ENCODE measurements at regions not wholly inside any gene's neighbourhood (a gene's known extent, or its start where the extent isn't known, plus 50 kb on each side); places are given as distances from the start of the nearest gene placed in this dataset.

DNA sequence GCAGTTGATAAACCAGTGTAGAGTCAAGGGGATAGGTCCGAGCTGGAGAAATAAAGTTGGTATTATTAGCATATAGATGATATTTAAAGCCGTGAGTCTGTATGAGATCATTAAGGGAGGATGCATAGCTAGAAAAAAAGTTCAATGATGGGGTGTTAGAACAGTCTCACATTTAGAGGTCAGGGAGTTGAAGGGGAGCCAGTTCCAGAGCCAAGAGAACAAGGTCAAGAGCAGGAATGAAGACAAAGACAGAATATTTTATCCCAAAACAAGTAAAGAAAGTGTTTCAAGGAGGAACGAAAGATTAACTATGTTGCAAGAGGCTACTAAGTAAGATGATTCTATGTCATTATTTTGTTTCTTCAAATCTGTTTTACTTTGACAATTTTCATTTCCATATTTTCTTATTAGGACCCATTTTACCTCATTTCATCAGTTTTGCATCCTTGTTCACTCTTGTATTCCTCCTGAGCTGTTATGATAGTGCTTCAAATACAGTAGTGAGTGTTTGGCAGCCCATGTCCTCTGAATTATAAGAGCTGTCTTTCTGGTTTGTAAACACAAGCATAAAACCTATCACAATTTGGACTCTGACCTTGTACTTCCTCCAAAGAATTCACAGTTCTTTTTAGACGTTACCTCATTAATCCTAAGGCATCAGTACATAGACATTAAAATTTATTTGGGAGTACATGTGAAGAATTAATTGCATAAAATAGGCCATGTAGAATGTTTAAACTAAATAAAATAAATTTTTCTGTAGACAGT lies 695.7 kb upstream of the NECTIN3 start:
- TF ChIP-seq TAF1 (IDR thresholded peaks at IDR 0.05; ENCODE audit: borderline replicate concordance, low read depth, low read length) = no peak
- no peak for TF ChIP-seq POLR2AphosphoS5 (IDR thresholded peaks at IDR 0.05; ENCODE audit: low read depth, low read length)
- no peak for TF ChIP-seq POLR2A (IDR thresholded peaks at IDR 0.05; ENCODE audit: low read depth, low read length)
- DNase-seq (ENCODE audit: insufficient read length) (no peak), FAIRE-seq (no peak)

DNA sequence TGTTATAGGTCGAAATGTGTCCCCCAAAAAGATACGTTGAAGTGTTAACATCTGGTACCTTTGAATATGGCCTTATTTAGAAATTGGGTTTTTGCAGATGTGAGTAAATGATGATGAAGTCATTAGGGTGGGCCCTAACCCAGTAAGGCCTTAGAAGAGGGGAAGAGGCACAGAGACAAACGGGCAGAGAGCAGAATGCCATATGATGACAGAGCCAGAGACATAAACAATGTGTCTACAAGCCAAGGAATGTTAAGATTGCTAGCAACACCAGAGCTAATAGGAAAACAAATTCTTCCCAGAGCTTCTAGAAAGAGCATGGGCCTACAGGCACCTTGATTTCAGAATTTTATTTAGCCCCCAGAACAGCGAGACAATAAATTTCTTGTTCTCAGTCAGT lies 693.1 kb upstream of the NECTIN3 start:
- FAIRE-seq = no peak
- DNase-seq (ENCODE audit: insufficient read length) = no peak
- TF ChIP-seq POLR2AphosphoS5 (IDR thresholded peaks at IDR 0.05; ENCODE audit: low read depth, low read length) = no peak
- TF ChIP-seq TAF1 (IDR thresholded peaks at IDR 0.05; ENCODE audit: borderline replicate concordance, low read depth, low read length) = no peak
- TF ChIP-seq POLR2A (IDR thresholded peaks at IDR 0.05; ENCODE audit: low read depth, low read length) = no peak

DNA sequence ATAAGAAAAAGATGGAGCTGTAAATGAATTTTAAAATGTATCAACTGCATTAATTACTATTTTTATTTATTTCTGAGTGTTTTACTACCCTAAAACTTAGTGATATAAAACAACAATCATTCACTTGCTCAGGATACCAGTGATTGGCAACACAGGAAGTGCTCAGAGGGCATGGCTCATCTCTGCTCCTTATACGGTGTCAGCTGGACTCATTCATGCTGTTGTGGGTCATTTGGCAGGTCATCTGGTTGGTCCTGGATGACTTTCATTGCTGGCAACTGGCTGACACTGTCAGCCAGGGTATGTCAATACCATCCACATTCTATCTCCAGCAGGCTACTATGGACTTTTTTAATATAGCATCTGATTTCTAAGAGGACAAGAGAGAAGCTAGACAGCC lies 689.6 kb upstream of the NECTIN3 start:
- no peak for DNase-seq (ENCODE audit: insufficient read length)
- FAIRE-seq = no peak

DNA sequence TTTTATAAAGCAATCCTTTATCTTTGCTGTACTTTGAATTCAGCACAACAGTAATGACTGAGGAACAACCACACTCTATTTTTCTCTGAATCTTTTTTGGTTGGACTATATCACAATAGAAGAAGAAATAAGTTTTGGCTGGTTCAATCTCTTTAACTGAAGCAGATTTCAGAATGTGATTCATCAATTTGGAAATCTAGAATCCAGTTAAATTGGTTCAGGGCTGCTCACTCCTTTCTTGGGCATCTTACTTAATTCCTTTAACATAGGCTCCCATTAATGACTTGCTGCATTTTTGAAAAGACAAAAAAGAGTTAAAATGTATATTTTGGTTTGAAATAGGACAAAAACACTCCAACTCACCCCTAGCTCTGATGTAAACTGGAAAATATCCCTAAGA lies 688.3 kb upstream of the NECTIN3 start:
- no peak for TF ChIP-seq POLR2AphosphoS5 (IDR thresholded peaks at IDR 0.05; ENCODE audit: low read depth, low read length)
- no peak for TF ChIP-seq TAF1 (IDR thresholded peaks at IDR 0.05; ENCODE audit: borderline replicate concordance, low read depth, low read length)
- no peak for TF ChIP-seq POLR2A (IDR thresholded peaks at IDR 0.05; ENCODE audit: low read depth, low read length)
- no peak for DNase-seq (ENCODE audit: insufficient read length)
- FAIRE-seq = no peak

More for the DNA sequence above, 689.6 kb upstream of the NECTIN3 start:
- no peak for TF ChIP-seq POLR2AphosphoS5 (IDR thresholded peaks at IDR 0.05; ENCODE audit: low read depth, low read length)
- no peak for TF ChIP-seq POLR2A (IDR thresholded peaks at IDR 0.05; ENCODE audit: low read depth, low read length)
- no peak for TF ChIP-seq TAF1 (IDR thresholded peaks at IDR 0.05; ENCODE audit: borderline replicate concordance, low read depth, low read length)

DNA sequence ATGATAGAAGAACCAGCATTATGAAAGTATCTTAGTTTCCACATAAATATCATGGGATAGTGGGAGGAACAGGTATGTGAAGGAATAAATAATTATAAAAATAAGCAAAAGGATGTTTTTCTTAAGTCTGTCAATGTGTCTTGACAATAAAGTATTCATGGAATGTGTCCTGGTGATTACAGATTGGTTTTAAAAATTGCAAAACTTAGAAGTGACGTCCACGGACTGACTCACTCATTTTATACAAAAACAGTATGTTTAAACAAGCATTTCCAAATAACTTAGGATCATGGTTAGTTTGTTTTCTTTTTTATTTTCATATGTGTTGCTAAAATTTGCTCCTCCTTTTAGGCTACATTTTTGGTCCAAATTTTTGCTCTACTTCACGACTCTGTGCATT lies 687.0 kb upstream of the NECTIN3 start:
- DNase-seq (ENCODE audit: insufficient read length) = no peak
- no peak for FAIRE-seq
- no peak for TF ChIP-seq TAF1 (IDR thresholded peaks at IDR 0.05; ENCODE audit: borderline replicate concordance, low read depth, low read length)
- TF ChIP-seq POLR2AphosphoS5 (IDR thresholded peaks at IDR 0.05; ENCODE audit: low read depth, low read length) = no peak
- no peak for TF ChIP-seq POLR2A (IDR thresholded peaks at IDR 0.05; ENCODE audit: low read depth, low read length)

DNA sequence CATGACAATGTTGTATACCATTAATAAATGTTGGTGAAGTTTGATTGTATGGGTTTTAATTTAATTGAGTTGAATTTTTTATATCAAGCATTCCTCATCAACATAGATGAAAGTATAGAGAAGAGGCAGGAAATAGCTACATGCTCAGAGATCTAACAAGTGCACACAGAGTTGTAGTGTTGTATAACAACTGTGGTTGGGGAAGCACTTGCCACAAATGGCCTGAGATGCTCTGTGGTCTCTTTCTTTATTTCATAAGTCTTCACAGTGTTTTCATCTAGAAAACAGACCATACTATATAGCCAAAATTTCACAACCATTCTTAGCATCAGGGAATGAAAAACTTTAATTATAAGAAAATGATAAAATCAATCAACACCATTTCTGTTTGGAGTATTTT lies 682.6 kb upstream of the NECTIN3 start:
- DNase-seq (ENCODE audit: insufficient read length) (no peak), FAIRE-seq (no peak)
- TF ChIP-seq POLR2A (IDR thresholded peaks at IDR 0.05; ENCODE audit: low read depth, low read length) = no peak
- no peak for TF ChIP-seq TAF1 (IDR thresholded peaks at IDR 0.05; ENCODE audit: borderline replicate concordance, low read depth, low read length)
- no peak for TF ChIP-seq POLR2AphosphoS5 (IDR thresholded peaks at IDR 0.05; ENCODE audit: low read depth, low read length)

DNA sequence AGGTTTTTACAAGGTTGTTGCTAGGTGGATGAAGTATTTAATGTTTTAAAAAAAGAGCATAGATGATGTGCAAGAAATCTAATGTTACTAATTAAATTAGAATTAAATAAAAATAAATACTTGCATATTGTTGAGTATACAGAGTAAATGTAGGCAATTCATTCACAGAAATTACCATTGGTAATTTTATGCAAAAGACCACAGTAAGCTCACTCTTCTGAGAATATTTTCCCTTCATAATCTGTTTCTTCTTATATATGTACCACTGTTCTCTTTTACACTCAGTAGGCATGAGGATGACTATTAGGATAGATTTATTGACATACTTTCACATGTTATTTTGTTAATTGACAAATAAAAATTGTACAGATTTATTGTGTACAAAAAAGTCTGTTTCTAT lies 681.2 kb upstream of the NECTIN3 start:
- no peak for TF ChIP-seq POLR2AphosphoS5 (IDR thresholded peaks at IDR 0.05; ENCODE audit: low read depth, low read length)
- TF ChIP-seq TAF1 (IDR thresholded peaks at IDR 0.05; ENCODE audit: borderline replicate concordance, low read depth, low read length) = no peak
- TF ChIP-seq POLR2A (IDR thresholded peaks at IDR 0.05; ENCODE audit: low read depth, low read length) = no peak
- no peak for DNase-seq (ENCODE audit: insufficient read length)
- FAIRE-seq = no peak

DNA sequence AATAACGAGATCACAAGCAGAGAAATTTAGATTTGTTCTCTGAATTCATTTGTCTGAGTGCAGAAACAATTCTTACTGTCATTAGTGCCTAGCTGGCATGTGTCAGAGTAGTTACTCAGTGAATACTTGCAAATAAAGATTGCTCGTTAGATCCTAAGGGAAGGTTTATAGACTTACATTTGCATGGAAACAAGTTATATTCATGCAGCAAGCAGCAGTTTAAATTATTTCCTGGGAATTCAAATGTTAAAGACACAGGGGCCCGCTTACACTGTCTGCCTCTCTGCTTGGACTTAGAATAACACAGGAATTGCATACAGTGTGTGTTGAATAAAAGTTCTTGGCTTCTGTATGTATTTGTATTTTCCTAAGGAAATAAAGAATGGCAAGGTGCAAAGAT lies 680.6 kb upstream of the NECTIN3 start:
- DNase-seq (ENCODE audit: insufficient read length) = no peak
- FAIRE-seq = no peak
- no peak for TF ChIP-seq POLR2AphosphoS5 (IDR thresholded peaks at IDR 0.05; ENCODE audit: low read depth, low read length)
- no peak for TF ChIP-seq TAF1 (IDR thresholded peaks at IDR 0.05; ENCODE audit: borderline replicate concordance, low read depth, low read length)
- TF ChIP-seq POLR2A (IDR thresholded peaks at IDR 0.05; ENCODE audit: low read depth, low read length) = no peak

DNA sequence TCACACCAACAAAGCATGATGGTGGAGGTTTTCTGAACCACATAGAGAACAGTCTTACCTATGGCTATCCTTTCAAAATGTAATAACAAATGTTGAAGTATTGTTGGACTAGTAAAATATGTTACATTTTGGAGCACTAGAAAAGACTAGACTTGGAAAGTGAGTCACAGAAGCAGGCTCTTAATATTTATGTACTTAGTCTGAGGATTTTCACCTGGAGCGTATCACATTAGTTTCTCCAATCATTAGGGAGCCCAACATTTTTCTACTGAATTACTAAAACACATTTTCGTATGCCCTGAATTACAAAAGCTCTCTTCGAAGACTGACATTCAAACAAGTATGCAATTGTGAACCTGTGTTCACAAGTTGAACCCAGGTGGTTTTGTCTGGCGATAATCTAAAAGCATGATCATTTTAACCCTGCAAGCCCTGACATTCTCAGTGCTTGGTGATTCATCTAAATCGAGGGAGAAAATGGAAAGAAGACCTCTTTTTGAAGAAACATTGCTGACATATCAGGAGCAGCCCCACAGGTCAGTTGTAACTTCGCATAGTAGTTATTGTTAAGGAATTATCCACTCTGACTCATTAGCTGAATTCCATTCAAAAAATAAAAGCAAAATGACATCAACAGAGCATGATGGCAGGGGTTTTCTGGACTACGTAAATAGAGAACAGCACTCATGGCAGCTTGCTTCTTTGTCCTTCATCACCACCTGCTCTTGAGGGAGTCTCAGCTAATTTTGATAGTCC lies 679.8 kb upstream of the NECTIN3 start:
- FAIRE-seq (no peak), DNase-seq (ENCODE audit: insufficient read length) (no peak)
- no peak for TF ChIP-seq POLR2AphosphoS5 (IDR thresholded peaks at IDR 0.05; ENCODE audit: low read depth, low read length)
- TF ChIP-seq POLR2A (IDR thresholded peaks at IDR 0.05; ENCODE audit: low read depth, low read length) = no peak
- TF ChIP-seq TAF1 (IDR thresholded peaks at IDR 0.05; ENCODE audit: borderline replicate concordance, low read depth, low read length) = no peak

DNA sequence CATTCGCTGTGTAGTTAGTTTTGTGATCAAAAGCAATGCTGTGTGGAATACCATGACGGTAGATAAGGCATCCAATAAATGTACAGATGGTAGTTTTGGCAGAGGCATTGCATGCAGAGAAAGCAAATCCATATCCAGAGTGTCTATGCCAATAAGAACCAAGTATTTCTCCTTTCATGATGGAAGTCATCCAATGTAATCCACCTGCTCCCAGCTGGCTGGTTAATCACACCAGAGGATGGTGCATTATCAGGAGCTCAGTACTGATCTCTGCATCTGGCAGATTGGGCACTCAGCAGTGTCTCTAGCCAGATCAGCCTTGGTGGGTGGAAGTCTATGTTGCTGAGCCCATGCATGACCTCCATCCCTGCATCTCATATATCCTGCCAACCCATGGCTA lies 677.7 kb upstream of the NECTIN3 start:
- FAIRE-seq (no peak), DNase-seq (ENCODE audit: insufficient read length) (no peak)
- TF ChIP-seq POLR2AphosphoS5 (IDR thresholded peaks at IDR 0.05; ENCODE audit: low read depth, low read length) (no peak), POLR2A (IDR thresholded peaks at IDR 0.05; ENCODE audit: low read depth, low read length) (no peak), TAF1 (IDR thresholded peaks at IDR 0.05; ENCODE audit: borderline replicate concordance, low read depth, low read length) (no peak)

DNA sequence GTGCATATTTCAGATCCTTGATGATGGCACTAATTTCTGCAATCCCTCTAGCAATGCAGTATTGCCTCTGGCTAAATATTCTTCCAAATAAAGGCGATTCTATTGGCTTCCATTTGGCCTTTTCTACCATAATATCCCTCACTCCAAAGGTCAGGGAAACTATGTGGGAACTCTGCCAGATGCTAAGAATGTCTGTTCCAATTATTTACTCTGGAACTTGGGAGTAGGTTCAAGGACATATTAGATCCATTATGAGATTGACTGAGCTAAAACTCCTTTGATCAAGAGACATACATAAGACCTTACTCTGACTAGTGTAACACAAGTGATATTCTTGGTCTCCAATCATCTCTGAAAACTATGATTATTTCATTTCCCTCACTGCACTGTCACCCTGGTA lies 674.5 kb upstream of the NECTIN3 start:
- no peak for DNase-seq (ENCODE audit: insufficient read length)
- FAIRE-seq = no peak
- TF ChIP-seq POLR2AphosphoS5 (IDR thresholded peaks at IDR 0.05; ENCODE audit: low read depth, low read length) (no peak), TAF1 (IDR thresholded peaks at IDR 0.05; ENCODE audit: borderline replicate concordance, low read depth, low read length) (no peak), POLR2A (IDR thresholded peaks at IDR 0.05; ENCODE audit: low read depth, low read length) (no peak)

DNA sequence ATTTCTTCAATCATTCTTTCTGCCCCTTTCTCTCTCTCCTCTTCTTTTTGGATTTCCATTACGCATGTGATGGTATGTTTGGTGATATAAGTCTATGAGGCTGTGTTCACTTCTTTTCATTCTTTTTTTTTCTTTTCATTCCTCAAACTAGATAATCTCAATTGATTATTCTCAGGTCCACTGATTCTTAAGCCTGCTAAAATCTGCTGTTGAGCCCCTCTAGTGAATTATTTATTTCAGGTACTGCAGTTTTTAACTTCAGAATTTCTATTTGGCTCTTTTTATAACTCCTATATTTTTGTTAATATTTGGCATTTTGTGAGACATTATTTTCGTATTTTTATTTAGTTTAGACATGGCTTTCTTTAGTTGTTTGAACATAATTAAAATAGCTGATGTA lies 671.3 kb upstream of the NECTIN3 start:
- DNase-seq (ENCODE audit: insufficient read length) = no peak
- TF ChIP-seq TAF1 (IDR thresholded peaks at IDR 0.05; ENCODE audit: borderline replicate concordance, low read depth, low read length) = no peak
- TF ChIP-seq POLR2AphosphoS5 (IDR thresholded peaks at IDR 0.05; ENCODE audit: low read depth, low read length) = no peak
- no peak for TF ChIP-seq POLR2A (IDR thresholded peaks at IDR 0.05; ENCODE audit: low read depth, low read length)
- no peak for FAIRE-seq

Data from GM12892 (cell line).